OCI-LY7 (cell line): ENCODE measurements at regions not wholly inside any gene's neighbourhood (a gene's known extent, or its start where the extent isn't known, plus 50 kb on each side); places are given as distances from the start of the nearest gene placed in this dataset.
"Not testable (repeated sequence)": the region's sequence is repeated elsewhere in the genome, so short reads cannot be mapped to it uniquely, and the experiment has no call there.

ENCODE experiments used
- BruUV-seq: library from RNA; stranded (reverse); fragments of 400-500 nt; replicated peaks from 2 replicates; lab custom pipeline; 2021; lab: Mats Ljungman, UMichigan
- CTCF ChIA-PET: fragments of 300-600 bp; sonication (Branson Sonifier 250); formaldehyde crosslinking; loops from one replicate; lab custom pipeline; 2022; ENCODE audit warnings: antibody characterized with exemption; ENCODE audit not compliant: unreplicated experiment; lab: Charles Lee
- POLR2A ChIA-PET: fragments of 300-600 bp; sonication (Branson Sonifier 250); formaldehyde crosslinking; loops from one replicate; lab custom pipeline; 2022; ENCODE audit warnings: antibody characterized with exemption; lab: Charles Lee
- DNase-seq: peaks from one replicate; pipeline ENCODE4 v3.0.0-alpha.2; 2015; ENCODE audit warnings: low spot score
- H2AFZ ChIP-seq: fragments of 200-600 bp; sonication (generic), shearing (Covaris generic); 2 replicates; pipeline ENCODE4 v1.6.1; 2014; ENCODE audit warnings: mild to moderate bottlenecking, antibody characterized with exemption, low read length, moderate library complexity
- H3K27ac ChIP-seq: fragments of 200-600 bp; sonication (generic); 2 replicates; pipeline ENCODE4 v1.5.1; 2014; ENCODE audit warnings: mixed run types, low read depth, mild to moderate bottlenecking, moderate library complexity, low read length, inconsistent platforms; ENCODE audit not compliant: poor library complexity, severe bottlenecking
- H3K36me3 ChIP-seq: fragments of 200-600 bp; sonication (generic); 2 replicates; pipeline ENCODE4 v1.6.1; 2014; ENCODE audit warnings: mild to moderate bottlenecking, antibody characterized with exemption, low read length, moderate library complexity, mixed read lengths; ENCODE audit not compliant: insufficient read depth
- H3K4me1 ChIP-seq: fragments of 200-600 bp; sonication (generic); 2 replicates; pipeline ENCODE4 v1.5.1; 2014; ENCODE audit warnings: mild to moderate bottlenecking, low read length; ENCODE audit not compliant: insufficient read depth, poor library complexity, severe bottlenecking
- H3K4me2 ChIP-seq: fragments of 200-600 bp; sonication (generic); 2 replicates; pipeline ENCODE4 v1.6.1; 2014; ENCODE audit warnings: mild to moderate bottlenecking, low read length
- H3K4me3 ChIP-seq: fragments of 200-600 bp; sonication (generic); 2 replicates; pipeline ENCODE4 v1.5.1; 2014; ENCODE audit warnings: mild to moderate bottlenecking, low read depth, low read length; ENCODE audit not compliant: poor library complexity, severe bottlenecking
- H3K79me2 ChIP-seq: fragments of 200-600 bp; sonication (generic); 2 replicates; pipeline ENCODE4 v1.6.1; 2016; ENCODE audit warnings: low read depth, mild to moderate bottlenecking, low read length, moderate library complexity, mixed read lengths; ENCODE audit not compliant: insufficient read depth
- H3K9me2 ChIP-seq: fragments of 200-600 bp; sonication (generic); 2 replicates; pipeline ENCODE4 v1.6.1; 2016; ENCODE audit warnings: mild to moderate bottlenecking, low read length, mixed read lengths; ENCODE audit not compliant: insufficient read depth
- H3K9me3 ChIP-seq: fragments of 200-600 bp; sonication (generic); 2 replicates; pipeline ENCODE4 v1.6.1; 2014; ENCODE audit warnings: mild to moderate bottlenecking, mixed run types, low read length, mixed read lengths
- H4K20me1 ChIP-seq: fragments of 200-600 bp; sonication (generic); 2 replicates; pipeline ENCODE4 v1.6.1; 2014; ENCODE audit warnings: mild to moderate bottlenecking, antibody characterized with exemption, low read length, moderate library complexity, mixed read lengths; ENCODE audit not compliant: insufficient read depth
- EZH2phosphoT487 ChIP-seq: fragments of 200-600 bp; sonication (generic); IDR thresholded peaks from 2 replicates; pipeline ENCODE4 v1.6.1; 2018; ENCODE audit warnings: low read depth, borderline replicate concordance, mild to moderate bottlenecking, mixed run types, antibody characterized with exemption, low read length, moderate library complexity, mixed read lengths
- intact Hi-C: fragments of 100-400 bp; cut with micrococcal nuclease; formaldehyde crosslinking; loops from one replicate; pipeline ENCODE4 v1.10.0; 2022; ENCODE audit not compliant: unreplicated experiment
- TF ChIP-seq, protein P1 (sequence below): fragments of 200-600 bp; sonication (generic); conservative IDR thresholded peaks from 2 replicates; pipeline ENCODE4 v1.5.1; 2014; ENCODE audit warnings: mild to moderate bottlenecking, antibody characterized with exemption, low read length, moderate library complexity, mixed read lengths

DNA sequence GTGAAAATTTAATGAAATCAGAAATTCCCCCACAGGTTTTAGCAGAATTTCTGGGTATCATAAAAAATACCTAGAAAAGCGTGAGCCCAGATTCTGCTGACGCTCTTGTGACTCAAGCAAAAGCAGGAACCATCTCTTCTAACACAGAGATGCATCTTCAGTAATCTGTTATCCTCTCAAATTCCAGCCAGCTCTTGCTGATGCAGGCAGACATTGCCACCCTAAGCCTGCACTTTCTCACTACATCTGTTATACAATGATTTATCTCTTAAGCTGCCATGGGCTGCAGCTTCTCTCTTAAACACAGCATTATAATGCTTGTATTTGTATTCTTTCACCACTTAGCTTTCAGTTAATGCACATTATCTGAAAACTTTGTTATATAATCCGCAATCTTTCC lies 113.0 kb upstream of the RGS1 start:
- no peaks in the 10 kb centered on the region for H3K79me2 ChIP-seq
- H4K20me1 ChIP-seq, result no peaks in the 10 kb centered on the region
- DNase-seq, result no peak
- intact Hi-C loops, result loop anchor here (10.0 kb wide), 1 partner anchor 932 kb away; no protein-coding TSS in a partner anchor
- no peaks in the 10 kb centered on the region for H3K9me2 ChIP-seq
- no peak overlapping the region for H2AFZ ChIP-seq
- no peak for TF ChIP-seq EZH2phosphoT487
- TF ChIP-seq, protein P1, sequence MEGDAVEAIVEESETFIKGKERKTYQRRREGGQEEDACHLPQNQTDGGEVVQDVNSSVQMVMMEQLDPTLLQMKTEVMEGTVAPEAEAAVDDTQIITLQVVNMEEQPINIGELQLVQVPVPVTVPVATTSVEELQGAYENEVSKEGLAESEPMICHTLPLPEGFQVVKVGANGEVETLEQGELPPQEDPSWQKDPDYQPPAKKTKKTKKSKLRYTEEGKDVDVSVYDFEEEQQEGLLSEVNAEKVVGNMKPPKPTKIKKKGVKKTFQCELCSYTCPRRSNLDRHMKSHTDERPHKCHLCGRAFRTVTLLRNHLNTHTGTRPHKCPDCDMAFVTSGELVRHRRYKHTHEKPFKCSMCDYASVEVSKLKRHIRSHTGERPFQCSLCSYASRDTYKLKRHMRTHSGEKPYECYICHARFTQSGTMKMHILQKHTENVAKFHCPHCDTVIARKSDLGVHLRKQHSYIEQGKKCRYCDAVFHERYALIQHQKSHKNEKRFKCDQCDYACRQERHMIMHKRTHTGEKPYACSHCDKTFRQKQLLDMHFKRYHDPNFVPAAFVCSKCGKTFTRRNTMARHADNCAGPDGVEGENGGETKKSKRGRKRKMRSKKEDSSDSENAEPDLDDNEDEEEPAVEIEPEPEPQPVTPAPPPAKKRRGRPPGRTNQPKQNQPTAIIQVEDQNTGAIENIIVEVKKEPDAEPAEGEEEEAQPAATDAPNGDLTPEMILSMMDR, result no peak
- H3K4me1 ChIP-seq, result no peaks in the 10 kb centered on the region
- H3K27ac ChIP-seq, result no peak overlapping the region
- ChIA-PET POLR2A (interaction anchor here (1.6 kb wide), 1 partner anchor 148 kb away, joined by 5 read pairs; no protein-coding TSS in a partner anchor), CTCF (no interaction called here)
- H3K9me3 ChIP-seq, result no peaks in the 10 kb centered on the region
- no peak overlapping the region for H3K4me2 ChIP-seq
- no peak overlapping the region for H3K4me3 ChIP-seq
- no TSS peak for BruUV-seq
- no peaks in the 10 kb centered on the region for H3K36me3 ChIP-seq

DNA sequence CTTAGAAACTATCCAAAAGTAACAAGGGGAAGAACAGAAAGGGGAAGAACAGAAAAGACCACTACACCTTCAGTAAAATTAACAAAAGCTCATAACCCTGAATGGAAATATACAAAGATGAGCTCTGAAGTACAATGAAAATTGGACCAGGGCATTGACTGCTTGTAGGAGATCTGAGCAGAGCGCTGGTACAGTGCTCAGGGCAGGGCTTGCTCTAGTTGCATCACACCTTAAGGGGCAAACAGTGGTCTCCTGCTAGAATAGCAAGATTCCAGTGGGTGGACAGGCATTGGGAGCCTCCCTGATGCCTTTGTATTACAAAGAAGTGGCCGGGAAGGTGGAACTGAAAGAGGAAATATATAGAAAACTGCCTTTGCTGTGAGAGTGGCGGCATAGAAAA lies 111.9 kb upstream of the RGS1 start:
- no TSS peak for BruUV-seq
- H3K4me2 ChIP-seq, result no peak overlapping the region
- ChIA-PET POLR2A (no interaction called here), CTCF (no interaction called here)
- intact Hi-C loops, result loop anchor here (10.0 kb wide), 1 partner anchor 931 kb away; no protein-coding TSS in a partner anchor
- DNase-seq, result no peak
- H3K4me1 ChIP-seq, result no peaks in the 10 kb centered on the region
- H4K20me1 ChIP-seq, result no peaks in the 10 kb centered on the region
- H3K27ac ChIP-seq, result no peak overlapping the region
- TF ChIP-seq EZH2phosphoT487, result no peak
- TF ChIP-seq, protein P1, result no peak
- no peaks in the 10 kb centered on the region for H3K9me3 ChIP-seq
- no peaks in the 10 kb centered on the region for H3K36me3 ChIP-seq
- H3K79me2 ChIP-seq, result no peaks in the 10 kb centered on the region
- no peaks in the 10 kb centered on the region for H3K9me2 ChIP-seq
- H3K4me3 ChIP-seq, result no peak overlapping the region
- no peak overlapping the region for H2AFZ ChIP-seq

DNA sequence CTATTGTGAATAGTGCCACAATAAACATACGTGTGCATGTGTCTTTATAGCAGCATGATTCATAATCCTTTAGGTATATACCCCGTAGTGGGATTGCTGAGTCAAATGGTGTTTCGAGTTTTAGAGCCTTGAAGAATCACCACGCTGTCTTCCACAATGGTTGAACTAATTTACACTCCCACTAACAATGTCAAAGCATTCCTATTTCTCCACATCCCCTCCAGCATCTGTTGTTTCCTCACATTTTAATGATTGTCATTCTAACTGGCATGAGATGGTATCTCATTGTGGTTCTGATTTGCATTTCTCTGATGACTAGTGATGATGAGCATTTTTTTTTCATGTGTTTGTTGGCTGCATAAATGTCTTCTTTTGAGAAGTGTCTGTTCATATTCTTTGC lies 110.4 kb upstream of the RGS1 start:
- H3K4me2 ChIP-seq, H2AFZ ChIP-seq, BruUV-seq, H3K36me3 ChIP-seq, H3K9me2 ChIP-seq, H3K79me2 ChIP-seq, POLR2A ChIA-PET, H3K4me1 ChIP-seq, DNase-seq, H3K4me3 ChIP-seq, H4K20me1 ChIP-seq, CTCF ChIA-PET, H3K9me3 ChIP-seq, H3K27ac ChIP-seq: not testable (repeated sequence)
- intact Hi-C loops, result loop anchor here (10.0 kb wide), 1 partner anchor 930 kb away; no protein-coding TSS in a partner anchor
